Left kidney (tissue), 1 donor: ENCODE measurements at regions not wholly inside any gene's neighbourhood (a gene's known extent, or its start where the extent isn't known, plus 50 kb on each side); places are given as distances from the start of the nearest gene placed in this dataset.
A peak's percentile ranks its signal among the peaks of the same experiment; 100 is the strongest.
"Not testable (repeated sequence)": the region's sequence is repeated elsewhere in the genome, so short reads cannot be mapped to it uniquely, and the experiment has no call there.

Experiments
- DNase-seq: peaks from one replicate; pipeline ENCODE4 v3.0.0-alpha.2; 2013

DNA sequence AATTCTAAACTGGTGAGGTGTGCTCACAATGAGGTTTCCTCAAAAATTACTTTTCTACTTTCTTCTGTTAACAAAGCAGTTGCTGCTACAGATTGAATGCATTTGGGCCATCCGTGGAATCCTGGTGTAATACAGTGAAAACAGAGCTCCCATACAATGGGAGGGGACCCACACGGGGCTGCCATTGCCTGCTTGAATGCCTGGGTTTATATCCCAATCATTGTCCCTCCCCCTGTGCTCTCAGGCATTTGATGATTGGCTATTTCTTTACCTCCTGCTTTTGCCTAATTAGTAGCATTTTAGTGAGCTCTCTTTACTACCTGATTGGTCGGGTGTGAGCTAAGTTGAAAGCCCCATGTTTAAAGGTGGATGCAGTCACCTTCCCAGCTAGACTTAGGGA lies 52.9 kb upstream of the CSF1 start:
- not testable (repeated sequence) for DNase-seq

DNA sequence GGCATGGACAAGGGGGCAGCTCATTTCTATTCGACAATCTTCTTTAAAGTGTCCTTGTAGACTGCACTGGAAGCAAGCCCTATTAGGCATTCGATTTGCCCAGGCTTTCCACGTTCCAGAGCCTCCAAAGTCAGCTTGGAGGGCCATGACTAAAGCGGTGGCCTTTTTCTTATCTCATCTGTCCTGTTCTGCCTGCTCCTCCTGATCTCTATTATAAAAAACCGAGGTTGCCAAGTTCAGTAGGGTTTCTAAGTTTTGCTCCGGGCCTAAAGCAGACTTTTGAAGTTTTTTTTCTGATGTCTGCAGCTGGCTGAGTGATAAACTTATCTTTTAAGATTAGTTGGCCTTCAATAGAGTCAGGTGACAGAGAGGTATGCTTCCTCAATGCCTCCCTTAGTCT lies 54.7 kb upstream of the CSF1 start:
- DNase-seq, result not testable (repeated sequence)

GRCh38 chr1:109853972-109854371 lies 56.7 kb upstream of the CSF1 start:
- DNase-seq, result not testable (repeated sequence)

- not testable (repeated sequence) for DNase-seq
Observed at GRCh38 chr1:109852221-109853015, 58.2 kb upstream of the CSF1 start.

- no peak for DNase-seq
Observed at GRCh38 chr1:109850827-109851226, 59.8 kb upstream of the CSF1 start.

DNA sequence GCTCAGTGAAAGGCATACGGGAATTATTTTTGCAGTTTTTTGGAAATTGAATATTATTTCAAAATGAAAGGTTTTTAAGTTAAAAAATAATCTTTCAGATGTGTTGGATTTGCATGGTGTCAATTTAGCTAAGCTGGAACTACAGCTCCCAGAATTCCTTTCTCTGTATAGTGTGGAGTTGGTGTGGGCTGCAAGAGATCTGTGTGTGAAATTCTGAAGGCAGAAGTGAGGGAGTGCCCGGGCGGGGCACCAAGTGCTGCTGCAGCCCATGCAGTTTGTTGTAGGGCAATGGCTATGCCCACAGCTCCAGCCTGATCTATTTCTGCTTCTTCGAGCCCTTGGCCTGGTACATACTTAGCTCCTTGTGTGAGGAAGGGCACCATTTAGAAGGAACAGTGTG lies 60.5 kb upstream of the CSF1 start:
- no peak for DNase-seq

DNA sequence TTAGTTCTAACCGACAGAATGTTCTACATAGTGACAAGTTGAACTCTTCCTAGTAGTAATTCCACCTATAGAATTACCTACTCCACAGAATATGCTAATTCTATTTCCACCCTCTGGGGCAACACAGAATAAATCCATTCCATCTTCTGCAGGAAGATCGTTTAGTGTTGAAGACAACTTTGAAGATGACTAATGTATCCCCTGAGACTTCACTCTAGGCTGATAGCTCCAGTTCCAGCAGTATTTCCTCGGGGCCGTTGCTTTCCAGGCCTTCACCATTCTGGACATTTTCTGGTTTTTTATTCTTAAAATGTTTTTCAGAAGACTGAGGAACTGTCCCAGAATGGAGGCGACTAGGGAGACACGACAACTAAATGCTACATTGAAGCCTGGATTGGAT lies 61.0 kb upstream of the CSF1 start:
- DNase-seq, result no peak

DNA sequence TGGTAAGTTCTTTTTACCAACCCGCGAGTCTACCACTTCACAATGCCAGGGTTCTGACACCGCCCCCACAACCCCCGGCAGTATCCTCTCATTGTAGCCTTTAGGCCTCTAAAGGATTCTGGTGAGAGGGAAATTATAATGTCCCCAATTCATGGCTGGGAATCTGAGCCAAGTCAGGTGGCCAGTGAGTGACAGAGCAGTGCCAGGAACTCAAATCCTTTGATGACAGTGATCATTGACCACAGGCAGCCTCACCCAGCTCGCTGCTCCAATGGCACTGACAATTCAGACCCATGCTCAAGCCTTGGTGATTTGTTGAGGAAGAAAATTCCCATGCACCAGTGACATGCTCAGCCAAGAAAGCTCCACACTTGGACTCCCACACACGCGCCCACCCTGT lies 63.4 kb upstream of the CSF1 start:
- DNase-seq, result no peak

- DNase-seq, result no peak
Observed at GRCh38 chr1:109846846-109847245, 63.8 kb upstream of the CSF1 start.

DNA sequence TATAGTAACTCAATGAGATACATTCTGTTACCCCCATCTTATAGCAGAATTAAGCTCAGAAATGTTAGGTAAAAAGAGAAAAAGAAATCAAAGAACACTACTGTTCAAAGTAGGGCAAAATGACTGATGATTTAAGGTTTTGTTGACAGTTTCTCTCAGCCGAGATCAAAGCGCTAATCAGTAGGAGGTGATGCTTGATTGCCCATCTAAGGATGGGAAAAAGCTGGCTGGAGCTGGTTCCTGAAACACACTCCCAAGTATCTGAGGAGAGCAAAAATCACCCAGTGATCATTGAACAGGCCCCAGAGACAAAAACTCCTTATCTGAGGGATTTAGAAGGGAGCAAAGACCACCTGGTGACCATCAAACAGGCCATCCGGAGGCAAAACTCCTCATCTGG lies 64.5 kb upstream of the CSF1 start:
- DNase-seq, result peak; percentile 67

GRCh38 chr1:109845658-109846057 lies 65.0 kb upstream of the CSF1 start:
- DNase-seq, result no peak

GRCh38 chr1:109844609-109845008 lies 66.0 kb upstream of the CSF1 start:
- no peak for DNase-seq

DNA sequence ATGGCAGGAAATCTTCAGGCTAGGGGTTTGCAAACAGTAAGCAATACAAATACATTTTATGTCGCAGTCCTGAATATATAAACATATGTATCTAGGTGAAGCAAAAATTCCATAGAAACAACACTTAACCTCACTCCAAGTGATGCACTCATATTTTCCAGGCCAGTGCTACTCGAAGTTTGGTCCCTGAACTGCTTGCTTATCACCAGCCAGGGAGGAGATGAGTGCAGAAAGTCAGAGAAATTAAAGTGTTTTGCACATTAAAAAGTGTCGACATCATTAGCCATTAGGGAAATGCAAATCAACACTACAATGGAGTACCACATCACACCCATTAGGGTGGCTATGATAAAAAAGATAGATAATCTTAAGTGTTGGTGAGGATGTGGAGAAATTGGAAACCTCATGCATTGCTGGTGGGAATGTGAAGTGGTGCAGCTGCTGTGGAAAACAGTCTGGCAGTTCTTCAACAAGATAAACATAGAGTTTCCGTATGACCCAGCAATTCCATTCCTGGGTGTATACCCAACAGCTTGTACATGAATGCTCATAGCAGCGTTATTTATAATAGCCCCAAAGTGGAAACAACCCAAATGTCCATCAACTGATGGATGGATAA lies 70.5 kb upstream of the CSF1 start:
- no peak for DNase-seq

DNA sequence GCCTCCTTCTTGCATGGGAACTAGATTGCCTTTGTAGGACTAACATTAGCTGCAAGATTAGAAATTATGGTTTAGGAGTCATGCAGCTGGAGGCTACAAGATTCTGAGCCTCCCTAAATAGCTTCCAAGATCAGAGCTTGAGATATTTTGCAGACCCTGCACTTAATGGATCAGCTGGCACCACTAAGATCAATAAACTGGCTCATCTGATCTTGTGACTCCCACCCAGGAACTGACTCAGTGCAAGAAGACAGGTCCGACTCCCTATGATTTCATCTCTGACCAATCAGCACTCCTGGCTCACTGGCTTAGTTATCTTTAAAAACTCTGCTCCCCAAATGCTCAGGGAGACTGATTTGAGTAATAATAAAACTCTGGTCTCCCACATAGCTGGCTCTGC lies 71.4 kb upstream of the CSF1 start:
- not testable (repeated sequence) for DNase-seq

- no peak for DNase-seq
Observed at GRCh38 chr1:109838838-109839240, 71.8 kb upstream of the CSF1 start.

GRCh38 chr1:109837852-109838570 lies 72.6 kb upstream of the CSF1 start:
- no peak for DNase-seq

GRCh38 chr1:109835645-109836044 lies 71.9 kb upstream of the EPS8L3 start:
- DNase-seq, result not testable (repeated sequence)

DNA sequence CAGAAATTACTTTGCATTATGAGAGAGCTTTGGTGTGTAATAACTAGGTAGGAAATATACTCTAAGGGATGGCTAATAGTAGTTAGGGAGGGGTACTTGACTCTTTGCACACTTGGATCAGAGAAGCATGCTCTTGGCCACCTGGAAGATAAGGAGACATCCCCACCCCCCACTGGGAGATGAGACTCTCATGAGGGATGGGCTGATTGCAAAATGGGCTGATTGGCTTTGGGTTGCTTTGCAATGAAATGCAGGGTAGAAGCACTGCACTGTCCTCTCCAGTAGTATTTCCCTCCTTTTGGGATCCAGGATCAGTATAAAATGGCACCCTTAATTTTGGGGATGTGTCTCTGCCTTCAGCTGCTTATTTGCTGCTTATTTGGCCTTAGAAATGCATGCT lies 71.2 kb upstream of the EPS8L3 start:
- DNase-seq, result no peak

- DNase-seq, result no peak
Observed at GRCh38 chr1:109832945-109833344, 69.2 kb upstream of the EPS8L3 start.

DNA sequence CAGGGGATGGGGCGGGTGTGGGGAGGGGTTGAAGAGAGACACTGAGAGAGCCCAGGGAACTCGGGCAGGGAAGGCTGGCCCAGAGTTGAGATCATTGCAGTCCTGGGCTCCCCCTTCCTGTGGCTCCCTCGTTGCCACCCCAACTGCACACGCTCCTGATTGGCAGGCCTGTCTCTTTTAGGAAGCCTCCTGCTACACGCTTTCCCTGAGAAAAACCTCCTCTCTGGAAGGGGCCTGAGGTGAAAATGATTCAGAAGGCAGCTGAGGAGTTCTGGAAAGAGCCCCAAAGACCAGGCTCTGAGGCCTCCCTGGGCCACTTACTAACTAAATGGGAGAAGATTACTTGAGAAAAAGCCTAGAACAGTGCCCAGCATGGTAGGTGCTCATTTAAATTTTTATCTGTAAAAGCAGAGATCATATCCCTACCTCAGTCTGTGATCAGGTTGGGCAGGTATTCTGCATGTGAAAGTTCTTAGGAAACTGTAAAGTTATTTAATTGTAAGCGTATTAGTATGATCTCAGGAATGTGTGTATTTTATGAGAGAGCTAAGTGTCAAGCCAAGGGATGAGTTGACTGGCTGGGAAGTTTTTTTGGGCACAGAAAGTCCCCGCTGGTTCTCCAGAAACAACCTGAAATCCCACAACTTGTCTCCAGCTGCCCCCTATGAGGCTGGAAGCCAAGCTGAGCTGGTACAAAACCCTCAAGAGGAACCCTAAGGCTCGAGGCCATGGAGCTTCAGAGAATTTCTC lies 65.2 kb upstream of the EPS8L3 start:
- DNase-seq, result no peak

DNA sequence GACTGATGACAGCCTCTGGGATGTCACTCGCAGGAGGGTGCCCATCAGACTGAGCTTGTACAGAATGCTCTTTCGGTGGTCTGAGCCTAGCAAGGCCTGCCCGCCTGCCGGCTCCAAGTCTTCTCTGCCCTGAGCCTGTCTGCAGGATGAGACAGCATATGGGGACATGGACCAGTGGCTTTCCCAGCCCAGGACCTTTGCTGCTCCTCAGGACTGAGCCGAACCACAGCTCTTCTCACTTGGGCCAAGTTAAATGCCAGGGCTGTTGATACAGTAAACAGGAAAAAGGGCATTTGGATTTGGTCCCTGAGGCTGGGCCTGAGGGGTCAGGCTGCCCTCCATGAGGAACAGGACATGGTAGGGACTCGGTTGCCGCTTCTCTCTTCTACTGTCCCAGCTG lies 64.3 kb upstream of the EPS8L3 start:
- no peak for DNase-seq

DNA sequence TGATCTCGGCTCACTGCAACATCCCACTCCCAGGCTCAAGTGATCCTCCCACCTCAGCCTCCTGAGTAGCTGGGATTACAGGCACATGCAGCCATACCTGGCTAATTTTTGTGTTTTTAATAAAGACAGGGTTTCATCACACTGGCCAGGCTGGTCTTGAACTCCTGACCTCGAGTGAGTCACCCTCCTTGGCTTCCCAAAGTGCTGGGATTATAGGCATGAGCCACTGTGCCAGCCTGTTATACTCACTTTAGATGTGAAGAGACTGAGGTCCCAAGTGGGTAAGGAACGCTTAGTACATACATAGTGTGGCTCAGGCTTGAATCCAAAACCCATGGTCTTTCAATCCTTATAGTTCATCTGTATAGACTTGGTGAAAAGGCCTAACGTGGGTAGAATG lies 63.7 kb upstream of the EPS8L3 start:
- DNase-seq, result no peak

DNA sequence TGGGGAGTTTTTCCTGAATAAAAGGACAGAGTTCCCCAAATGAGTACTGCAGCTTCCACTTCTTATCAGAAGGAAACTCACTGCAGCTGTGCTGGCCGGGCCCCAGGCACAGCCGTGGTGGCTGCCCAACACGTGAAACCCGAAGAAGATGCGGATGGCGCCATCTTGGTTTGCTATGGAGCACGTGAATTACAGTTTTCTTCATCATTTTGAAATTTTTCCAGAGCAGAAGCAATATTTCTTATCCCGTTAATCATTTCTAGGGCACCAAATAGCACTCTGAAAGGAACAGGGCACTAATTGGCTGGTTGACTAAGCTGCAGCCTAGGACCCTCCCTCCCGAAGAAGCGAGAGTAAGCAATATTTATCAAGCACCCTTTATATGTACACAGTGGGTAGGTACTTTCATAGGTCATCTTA lies 63.2 kb upstream of the EPS8L3 start:
- DNase-seq, result no peak
